Fibroblast of skin of left quadriceps (primary cell): ENCODE measurements at regions not wholly inside any gene's neighbourhood (a gene's known extent, or its start where the extent isn't known, plus 50 kb on each side); places are given as distances from the start of the nearest gene placed in this dataset.
A peak's percentile ranks its signal among the peaks of the same experiment; 100 is the strongest.
"Not testable (repeated sequence)": the region's sequence is repeated elsewhere in the genome, so short reads cannot be mapped to it uniquely, and the experiment has no call there.

Source experiments
- DNase-seq, 2 experiments: peaks; one replicate each; pipeline ENCODE4 v3.0.0-alpha.2; 2013; ENCODE audit warnings: low read depth in 2 of 2

DNA sequence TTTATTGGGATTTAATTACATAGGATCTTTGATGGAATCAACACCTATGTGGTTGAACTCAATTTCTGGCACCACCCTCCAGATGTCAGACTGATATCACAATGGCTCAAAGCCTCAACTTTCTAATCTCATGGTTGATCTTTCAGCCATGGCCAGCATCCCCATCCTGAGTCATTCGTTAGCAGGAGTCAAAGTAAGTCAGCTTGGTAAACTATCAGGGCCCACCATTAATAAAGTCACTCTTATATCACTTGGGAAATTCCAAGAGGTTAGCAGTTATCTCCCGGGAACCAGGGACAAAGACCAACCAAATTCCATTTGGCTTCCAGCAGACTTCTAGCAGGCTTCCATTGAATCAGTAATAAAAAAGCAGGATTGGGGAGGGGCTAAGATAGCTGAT is 50.7 kb upstream of the TNFSF4 start:
- DNase-seq = no peak

DNA sequence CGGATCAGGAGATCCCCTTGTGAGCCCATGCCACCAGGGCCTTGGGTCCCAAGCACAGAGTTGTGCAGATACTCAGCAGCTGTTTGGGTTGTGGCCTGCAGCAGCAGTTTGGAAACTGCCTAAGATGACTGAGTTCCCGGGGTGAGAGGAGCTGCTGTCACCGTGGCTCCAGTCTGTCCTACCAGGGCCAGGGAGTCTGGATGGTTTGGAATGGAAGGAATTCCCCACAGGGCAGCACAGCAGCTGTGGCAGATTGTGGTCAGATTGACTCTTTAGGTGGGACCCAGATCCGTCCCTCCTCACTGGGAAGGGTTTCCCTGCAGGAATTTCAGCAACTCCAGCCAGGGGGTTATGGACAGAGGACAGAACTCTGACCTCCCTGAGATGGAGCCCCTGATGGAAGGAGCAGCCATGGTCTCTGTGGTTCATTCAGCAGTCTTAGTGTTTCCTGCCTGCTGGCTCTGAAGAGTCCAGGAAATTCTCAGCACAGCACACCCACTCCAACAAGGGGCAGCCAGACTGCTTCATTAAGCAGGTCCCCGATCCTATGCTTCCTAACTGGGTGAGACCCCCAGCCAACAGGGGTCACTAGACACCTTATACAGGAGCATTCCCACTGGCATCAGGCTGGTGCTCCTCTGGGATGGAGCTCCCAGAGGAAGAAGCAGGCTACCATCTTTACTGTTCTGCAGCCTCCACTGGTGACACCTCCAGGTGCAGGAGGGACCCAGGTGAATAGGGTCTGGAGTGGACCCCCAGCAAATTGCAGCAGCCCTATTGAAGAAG is 51.5 kb upstream of the TNFSF4 start:
- DNase-seq = no peak

DNA sequence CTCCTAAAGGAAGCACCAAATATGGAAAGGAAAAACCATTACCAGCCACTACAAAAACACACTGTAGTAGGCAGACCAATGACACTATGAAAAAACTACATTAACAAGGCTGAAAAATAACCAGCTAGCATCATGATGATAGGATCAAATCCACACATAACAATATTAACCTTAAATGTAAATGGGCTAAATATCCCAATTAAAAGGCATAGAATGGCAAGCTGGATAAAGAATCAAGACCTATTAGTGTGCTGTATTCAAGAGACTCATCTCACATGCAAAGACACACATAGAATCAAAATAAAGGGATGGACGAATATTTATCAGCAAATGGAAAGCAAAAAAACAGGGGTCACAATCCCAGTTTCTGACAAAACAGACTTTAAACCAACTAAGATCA is 53.2 kb upstream of the TNFSF4 start:
- DNase-seq = not testable (repeated sequence)

DNA sequence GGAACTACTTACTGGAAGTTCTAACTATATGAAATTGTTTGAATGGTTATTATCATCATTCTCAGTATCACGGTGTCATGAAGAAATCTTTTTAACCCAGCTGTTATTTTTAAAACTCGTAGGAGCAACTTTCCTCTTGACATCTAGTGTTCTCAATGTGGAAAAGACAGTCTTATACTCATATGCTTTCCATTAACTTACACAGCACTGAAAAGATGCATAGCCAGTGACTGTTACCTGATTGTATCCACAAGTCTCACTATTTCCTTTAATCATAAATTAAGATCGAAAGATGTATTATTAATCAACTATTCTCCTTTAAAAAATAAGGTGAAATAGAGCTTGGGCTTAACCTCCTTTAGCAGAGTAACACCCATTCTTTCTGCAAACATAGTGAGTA is 59.7 kb upstream of the TNFSF4 start:
- peak; percentile 50 to 51 for DNase-seq

DNA sequence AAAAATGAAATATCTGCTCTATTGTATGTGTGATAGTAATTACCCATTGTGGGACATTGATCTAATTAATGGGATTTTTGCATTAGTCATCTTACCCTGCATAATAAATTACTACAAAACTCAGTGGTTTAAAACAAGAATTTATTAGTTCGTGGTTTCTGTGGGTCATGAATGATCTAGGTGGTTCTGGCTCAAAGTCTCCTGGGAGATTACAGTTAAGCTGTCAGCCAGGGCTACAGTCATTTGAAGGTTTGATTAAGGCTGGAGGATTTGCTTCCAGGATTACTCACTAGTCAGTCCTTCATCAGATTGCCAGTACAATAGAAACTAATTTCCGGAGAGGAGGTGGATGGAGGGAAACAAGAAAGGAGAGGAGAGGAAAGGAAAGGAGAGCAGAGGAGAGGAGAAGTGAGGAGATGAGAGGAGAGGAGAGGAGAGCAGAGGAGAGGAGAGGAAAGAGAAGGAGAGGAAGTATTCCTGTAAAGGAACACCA is 60.4 kb upstream of the TNFSF4 start:
- DNase-seq = peak; percentile 96 to 97

DNA sequence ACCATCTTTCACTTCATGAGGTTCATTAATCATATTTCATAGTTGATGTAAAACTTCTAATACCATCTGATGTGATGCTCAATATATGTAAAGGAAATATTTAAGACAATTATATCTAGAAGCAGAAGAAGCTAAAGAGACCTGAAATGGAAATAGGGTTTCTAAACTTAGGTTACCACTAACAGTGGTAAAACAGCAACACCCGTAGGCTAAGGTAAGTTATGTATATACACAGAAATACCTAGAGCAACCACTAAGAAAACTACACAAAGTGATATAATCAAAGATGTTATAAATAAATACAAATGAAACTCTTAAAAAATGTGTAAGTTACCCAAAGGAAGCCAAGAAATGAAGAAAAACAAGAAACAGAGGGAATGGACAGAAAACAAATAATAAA is 61.1 kb upstream of the TNFSF4 start:
- no peak for DNase-seq

DNA sequence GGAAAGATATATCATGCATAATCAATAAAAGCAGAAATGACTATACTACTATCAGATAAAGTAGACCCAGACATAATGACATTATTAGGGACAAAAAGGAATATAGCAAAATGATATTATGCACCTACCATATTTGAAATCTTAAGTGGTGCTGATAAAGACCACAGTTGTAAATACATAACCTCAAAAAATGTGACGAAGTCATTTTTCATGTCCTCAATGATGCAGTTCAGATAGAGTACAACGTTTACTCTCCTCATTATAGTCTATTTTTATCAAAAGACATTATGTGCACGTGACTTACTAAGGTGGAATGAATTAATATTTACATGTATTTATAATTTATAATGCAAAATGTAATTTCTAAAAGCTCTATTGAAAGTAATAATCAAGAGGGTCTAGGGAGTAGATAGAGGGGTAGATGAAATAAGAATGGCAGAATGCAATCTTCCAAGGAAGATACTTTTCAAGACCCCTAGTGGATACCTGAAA is 61.7 kb upstream of the TNFSF4 start:
- no peak for DNase-seq

DNA sequence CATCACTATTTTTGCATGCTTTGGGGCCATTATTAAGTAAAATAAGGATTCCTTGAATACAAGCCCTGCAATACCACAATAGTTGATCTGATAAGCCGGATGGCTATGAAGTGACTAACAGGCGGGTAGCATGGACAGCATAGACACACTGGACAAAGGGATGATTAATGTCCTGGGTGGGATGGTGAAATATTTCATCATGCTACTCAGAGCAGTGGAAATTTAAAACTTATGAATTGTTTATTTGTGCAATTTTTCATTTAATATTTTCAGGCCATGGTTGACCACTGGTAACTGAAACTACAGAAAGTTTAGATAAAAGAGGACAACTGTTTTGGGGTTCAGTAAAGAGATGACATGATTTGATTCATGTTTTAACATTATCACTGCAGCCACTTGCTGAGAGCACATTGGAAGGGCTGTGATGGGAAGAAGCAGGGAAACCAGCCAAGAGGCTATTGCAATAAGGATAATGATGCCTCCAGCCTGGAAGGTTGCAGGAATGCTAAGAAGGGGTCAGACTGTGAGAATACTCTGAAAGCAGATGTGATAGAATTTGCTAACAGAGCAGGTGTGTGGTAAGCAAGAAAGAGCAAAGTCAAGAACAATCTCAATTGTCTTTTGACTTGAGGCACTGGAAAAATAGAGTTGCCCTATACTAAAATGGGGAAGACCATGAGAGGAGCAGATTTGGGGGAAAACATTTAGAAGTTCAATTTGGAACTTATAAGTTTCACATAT is 62.5 kb upstream of the TNFSF4 start:
- DNase-seq = peak; percentile 82 to 83

DNA sequence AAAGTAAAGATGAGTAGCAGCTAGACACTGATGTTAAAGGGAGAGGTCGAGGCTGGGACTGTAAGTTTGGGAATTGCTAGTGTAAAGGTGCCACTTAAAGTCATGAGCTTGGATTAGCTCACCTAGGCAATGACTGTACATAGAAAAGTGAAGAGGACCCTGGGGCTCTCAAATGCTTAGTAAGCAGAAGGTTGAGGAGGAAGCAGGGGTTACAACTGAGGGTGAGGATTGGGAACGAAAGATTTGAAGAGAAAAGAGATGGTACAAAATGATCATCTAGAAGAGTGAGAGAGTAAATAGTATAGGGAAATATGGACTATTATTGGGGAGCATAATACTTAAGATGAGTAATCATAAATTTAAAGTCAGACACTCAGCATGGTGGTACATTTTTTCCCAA is 63.1 kb upstream of the TNFSF4 start:
- no peak for DNase-seq

DNA sequence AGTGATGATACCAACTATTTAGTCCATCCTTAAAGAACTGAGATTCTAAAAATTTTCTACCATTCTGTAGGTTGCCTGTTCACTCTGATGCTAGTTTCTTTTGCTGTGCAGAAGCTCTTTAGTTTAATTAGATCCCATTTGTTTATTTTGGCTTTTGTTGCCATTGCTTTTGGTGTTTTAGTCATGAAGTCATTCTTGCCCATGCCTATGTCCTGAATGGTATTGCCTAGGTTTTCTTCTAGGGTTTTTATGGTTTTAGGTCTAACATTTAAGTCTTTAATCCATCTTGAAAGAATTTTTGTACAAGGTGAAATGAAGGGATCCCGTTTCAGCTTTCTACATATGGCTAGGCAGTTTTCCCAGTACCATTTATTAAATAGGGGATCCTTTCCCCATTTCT is 63.9 kb upstream of the TNFSF4 start:
- not testable (repeated sequence) for DNase-seq

DNA sequence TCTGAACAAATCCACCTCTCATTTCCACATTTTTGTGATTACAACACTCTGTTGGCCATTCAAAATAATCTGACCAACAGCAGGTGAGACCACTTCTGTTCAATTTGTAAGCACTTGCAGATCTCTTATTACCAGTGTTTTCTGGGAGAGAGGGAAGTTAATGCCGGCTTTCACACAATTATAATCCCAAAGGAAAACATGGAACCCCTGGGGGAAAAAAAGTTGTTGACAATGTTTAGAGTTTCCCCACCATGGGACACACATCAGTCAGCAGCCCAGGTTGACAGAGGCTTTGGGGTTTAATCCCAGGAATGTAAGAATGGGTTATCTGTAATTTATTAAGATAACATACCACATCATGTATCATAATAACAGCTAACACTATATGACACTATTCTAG is 68.4 kb upstream of the TNFSF4 start:
- DNase-seq = no peak

DNA sequence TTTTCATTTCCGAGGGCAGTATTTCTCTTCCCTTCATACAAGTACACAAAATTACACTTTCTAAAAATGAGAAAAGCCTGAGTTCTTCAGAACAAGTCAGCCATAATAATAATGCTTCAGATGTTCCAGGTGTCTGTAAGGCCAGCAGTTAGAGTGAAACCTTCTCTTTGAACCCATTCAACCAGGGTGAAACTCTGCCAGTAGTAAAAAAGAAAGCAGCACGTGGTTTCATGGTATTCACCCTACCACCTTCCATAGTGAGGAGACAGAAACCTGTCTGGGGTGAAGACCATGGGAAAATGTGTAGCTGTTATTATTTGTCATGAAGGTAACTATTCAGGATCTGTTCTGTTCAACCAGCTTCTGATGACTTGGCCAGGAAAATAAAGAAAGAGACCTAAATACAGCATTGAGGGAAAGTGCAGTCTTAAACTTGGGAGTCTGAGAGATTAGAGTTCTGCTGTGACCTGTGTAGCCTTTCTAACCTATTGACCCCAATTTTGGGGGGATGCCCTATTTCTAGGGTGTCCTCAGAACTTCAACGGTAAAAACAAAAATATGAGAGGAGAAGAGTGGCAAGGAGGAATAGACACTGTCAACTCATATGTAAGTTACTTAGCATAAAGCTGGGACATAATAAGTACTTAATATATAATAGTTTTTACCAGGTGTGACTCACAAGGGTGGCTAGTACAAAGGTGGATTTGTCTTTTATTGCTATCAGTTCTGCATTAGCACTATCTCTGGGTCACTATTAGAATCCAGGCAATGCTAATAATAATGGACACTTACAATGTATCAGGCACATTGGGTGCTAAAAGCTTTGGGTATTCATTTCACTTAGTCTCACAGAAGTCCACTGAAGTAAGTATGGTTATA is 70.0 kb upstream of the TNFSF4 start:
- no peak for DNase-seq

DNA sequence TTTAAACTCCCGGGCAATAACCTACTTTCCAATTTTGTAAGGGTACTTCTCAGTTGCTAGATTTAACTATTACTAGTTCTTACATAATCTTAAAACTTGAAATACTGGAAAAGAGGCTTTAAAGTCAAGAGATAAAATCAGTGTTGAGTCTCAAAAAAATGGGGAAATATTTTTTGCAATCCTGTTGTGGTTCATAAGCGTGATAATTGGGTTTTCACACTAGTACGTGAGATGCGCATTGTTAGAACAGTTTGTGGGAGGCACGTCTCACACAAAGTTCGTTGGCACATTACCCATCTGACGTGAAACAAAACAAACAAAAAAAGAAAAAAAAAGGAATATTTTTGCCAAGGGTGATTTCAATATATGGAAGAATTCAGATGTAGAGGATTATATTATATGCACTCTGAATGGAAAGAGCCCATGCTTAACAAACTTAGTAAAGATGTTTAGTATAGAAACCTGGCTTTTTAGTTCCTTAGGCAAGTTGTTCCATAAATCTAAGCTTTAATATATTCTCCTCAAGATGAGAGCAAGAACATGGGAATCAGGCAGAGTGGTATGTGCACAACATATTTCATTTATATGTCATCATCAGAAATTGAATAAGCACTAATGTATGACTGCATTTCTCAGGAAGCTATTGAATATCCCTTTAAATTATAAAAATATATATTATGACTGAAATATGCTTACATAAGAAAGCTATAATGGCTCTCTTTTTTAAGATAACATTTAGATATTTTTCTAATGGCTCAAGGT is 73.9 kb upstream of the TNFSF4 start:
- DNase-seq = no peak

DNA sequence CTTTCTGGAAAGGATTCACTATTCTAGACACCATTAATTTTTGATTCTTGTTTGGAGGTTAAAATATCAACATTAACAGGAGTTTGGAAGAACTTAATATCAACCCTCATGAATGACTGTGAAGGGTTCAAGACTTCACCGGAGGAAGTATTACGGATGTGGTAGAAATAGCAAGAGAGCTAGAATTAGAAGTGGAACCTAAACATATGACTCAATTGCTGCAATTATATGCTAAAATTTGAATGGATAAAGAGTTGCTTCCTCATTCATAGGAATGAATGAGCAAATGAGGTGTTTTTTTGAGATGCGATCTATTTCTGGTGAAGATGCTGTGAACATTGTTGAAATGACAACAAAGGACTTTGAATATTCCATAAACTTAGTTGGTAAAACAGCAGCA is 77.9 kb upstream of the TNFSF4 start:
- no peak for DNase-seq

DNA sequence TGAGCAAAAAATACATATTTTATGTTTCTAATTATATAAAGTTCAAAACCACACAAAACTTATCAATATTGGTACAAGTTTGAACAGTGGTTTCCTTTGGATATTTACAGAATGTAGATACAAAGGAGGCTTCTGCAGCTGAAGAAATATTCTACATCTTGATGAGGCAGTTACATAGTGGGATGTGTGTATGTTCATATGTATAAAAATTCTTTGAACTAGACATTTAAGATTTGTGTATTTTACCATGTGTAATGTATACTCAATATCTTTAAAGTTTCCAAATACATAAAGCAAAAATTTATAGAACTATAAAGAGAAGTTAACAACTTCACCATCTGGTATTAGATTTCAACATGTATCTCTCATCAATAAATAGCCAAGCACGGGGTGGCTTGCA is 80.7 kb upstream of the TNFSF4 start:
- DNase-seq = no peak

DNA sequence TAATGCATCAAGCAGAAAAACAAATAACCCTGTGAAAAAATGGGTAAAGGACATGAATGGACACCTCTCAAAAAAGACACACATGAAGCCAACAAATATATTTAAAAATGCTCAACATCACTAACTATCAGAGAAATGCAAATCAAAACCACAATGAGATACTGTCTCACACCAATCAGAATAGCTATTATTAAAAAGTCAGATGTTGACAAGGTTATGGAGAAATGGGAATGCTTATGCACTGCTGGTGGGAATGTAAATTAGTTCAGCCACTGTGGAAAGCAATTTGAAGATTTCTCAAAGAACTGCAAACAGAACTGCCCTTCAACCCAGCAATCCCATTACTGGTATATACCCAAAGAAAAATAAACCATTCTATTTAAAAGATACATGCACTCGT is 86.6 kb upstream of the TNFSF4 start:
- no peak for DNase-seq

DNA sequence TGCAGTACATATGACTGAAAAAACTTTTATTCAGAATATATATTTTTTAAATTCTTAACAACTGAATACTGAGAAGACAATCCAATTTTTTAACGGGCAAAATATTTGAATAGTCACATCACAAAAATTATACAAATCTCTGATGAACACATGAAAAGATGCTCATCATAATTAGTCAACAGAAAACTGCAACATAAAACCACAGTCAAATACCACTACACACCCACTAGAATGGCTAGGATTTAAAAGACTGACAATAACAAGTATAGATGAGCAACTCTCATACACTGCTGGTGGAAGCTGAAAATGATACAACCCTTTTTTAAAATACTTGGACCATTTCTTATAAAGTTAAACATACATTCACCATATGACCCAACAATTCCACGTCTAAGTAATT is 87.7 kb upstream of the TNFSF4 start:
- DNase-seq = peak in 1 of 2 experiments; percentile 8

DNA sequence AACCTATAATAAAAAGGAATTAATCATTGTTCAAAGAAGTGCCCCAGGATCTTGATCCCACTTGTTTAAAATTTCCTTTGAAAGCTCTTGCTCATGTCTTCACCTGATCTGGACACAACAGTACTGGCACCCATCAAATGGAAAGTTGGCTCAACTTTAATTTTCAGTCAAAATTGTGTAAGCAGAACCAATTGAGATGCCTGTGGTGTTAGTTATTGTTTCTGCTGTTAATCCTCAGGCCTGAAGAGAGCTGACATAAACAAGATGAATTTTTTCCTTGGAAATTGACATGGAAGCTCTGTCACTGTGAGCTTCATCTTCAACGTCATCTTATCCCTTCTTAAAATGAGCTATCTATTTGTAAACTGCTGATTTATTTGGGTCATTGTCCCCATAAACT is 88.3 kb upstream of the TNFSF4 start:
- no peak for DNase-seq

DNA sequence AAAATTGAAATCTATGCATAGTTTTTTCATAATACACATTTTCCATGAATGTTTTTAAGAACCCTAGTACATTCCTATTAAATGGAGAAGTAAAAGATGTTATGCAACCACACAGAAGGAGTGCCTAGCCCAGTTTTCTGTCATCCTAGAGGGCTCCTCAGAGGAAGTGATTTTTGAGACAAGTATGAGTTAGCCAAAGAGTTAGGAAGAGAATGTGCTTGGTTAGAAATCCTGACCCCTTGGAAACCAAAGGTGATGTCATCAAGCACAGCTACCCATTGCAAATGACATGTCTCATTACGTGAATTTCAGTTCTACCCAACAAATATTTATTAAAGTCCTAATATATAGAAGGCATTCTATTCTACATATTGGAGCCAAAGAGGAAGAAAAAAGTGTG is 88.9 kb upstream of the TNFSF4 start:
- DNase-seq = no peak

DNA sequence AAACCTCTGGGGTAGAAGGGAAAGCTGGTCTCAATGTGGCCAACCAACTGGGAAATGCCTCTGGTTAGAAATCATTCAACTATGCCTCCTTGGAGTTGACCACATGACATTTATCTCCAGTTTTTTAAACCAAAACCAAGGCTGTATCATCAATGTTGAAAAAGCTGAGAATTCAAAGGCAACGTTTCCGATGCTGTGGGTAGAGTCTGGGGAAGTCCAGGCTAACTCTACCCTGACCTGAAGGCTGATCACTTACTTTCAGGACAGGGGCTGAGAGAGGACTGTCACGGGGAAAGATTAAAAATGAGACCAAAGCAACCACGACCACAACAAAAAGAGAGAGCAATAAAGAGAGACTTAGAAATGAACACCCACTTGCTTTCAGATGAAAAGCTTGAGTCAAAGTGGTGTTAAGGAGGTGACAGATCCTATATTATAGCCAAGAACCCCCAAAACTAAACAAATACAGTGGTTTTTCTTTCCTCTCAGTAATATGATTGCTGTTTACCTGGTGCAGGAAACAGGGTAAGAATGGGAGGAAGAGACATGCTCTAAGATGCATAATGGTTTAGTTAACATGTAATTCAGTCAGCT is 90.8 kb upstream of the TNFSF4 start:
- no peak for DNase-seq
